DMS53 (cell line): ENCODE measurements at regions not wholly inside any gene's neighbourhood (a gene's known extent, or its start where the extent isn't known, plus 50 kb on each side); places are given as distances from the start of the nearest gene placed in this dataset.
A peak's percentile ranks its signal among the peaks of the same experiment; 100 is the strongest.
"Not testable (repeated sequence)": the region's sequence is repeated elsewhere in the genome, so short reads cannot be mapped to it uniquely, and the experiment has no call there.

Experiments
- DNase-seq: peaks from one replicate; lab custom pipeline; 2025; lab: John Stamatoyannopoulos, UW

DNA sequence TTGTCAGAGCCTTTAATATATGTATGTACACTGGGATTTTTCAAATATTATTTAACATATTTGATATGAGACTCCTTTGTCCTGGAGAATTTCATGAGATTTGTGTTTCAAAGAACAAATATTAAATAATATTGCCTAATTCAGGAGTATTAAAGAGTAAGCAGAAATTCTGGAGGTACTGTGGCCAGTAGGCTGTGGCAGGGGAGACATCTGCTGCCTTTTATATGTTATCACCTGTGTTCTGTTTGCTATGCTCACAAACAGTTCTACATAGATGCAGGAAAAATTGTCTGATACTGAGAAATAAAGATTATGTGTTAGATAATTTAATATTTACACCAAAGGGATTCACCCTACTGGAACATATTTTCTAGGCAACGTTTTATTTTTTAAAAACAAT, 395.4 kb upstream of the SLC35B3 start:
- peak; percentile 11 for DNase-seq

DNA sequence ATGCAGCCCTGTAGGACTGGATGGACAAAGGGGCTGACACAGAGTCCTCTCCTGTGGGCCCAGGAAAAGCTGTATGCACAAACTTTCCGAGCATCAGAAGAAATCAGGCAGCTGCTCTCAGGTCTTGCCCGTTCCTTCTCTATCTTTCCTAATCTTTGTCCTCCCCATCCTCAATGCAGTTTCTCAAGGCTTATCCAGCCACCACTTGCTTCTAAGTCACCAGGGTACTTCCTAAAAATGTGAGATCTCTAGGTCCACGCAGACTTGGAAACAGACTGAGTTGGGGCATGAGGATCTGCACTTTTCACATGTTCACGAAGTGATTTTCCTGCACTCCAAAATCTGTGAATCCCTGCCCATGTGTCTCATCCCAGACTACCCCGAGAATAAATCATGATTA, 394.5 kb upstream of the SLC35B3 start:
- DNase-seq = no peak

GRCh38 chr6:8829296-8829695, 394.0 kb upstream of the SLC35B3 start:
- no peak for DNase-seq

- DNase-seq = no peak
Measured at GRCh38 chr6:8828376-8828775, 393.0 kb upstream of the SLC35B3 start.

- DNase-seq = no peak
Measured at GRCh38 chr6:8825726-8826125, 390.4 kb upstream of the SLC35B3 start.

- DNase-seq = no peak
Measured at GRCh38 chr6:8821981-8822381, 386.6 kb upstream of the SLC35B3 start.

- DNase-seq = no peak
Measured at GRCh38 chr6:8820313-8820712, 385.0 kb upstream of the SLC35B3 start.

DNA sequence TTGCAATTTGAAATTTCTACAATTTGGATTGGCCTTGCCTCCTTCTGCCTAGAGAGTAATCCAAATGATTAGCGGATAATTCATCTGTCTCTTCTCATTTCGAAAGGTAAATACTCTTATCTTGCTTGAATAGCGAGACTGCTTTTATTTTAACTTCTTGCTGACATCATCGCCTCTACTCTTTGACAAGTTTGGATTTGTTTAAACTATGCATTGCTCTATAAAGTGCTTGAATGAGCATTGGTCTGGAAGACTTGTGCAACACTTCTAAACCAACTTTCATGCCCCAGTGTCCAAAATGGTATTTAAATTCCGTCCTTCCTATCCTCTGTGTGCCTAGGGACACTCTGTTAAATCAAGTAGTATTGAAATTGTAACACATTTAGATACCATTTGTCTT, 384.1 kb upstream of the SLC35B3 start:
- no peak for DNase-seq

- DNase-seq = peak; percentile 11
Measured at GRCh38 chr6:8814440-8815000, 379.2 kb upstream of the SLC35B3 start.

DNA sequence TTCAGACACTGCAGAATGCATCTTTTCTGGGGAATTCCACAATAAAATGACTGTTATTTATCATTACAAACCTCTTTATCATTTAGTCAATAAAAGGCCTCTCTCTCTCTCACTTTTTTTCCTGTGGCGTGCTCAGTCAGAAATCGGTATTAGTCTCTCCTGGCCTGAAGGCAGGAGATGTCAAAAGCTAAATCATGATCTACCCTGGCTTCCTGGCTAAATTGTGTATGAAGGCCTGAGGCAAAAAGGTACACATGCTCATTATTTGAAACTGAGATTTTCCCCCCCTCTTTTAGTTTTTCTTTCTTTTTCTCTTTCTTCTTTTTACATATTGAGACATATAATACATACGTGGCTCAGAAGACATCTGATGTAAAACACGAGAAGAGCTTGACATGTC, 375.0 kb upstream of the SLC35B3 start:
- DNase-seq = no peak

DNA sequence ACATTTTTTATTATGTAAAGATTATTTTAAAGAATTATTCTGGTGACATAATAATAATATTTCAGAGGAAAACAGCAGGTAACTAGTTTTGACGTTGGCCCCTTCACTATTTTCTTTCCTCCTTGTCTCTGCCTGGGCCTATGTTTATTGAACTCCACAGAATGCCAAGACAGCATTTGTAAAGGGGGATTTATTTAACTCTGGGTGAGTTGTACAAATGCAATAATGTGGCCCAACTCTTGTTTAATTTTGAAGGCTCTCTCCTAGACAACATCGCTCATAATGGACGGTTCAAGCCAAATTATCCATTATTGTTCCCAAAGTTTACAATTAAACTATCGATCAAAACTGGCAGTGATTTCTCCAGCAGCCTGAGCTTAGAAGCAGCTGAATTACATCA, 374.3 kb upstream of the SLC35B3 start:
- DNase-seq = no peak

- DNase-seq = peak; percentile 58
Measured at GRCh38 chr6:8803181-8803760, 367.9 kb upstream of the SLC35B3 start.

- not testable (repeated sequence) for DNase-seq
Measured at GRCh38 chr6:8802397-8802796, 367.1 kb upstream of the SLC35B3 start.

GRCh38 chr6:8794420-8794819, 359.1 kb upstream of the SLC35B3 start:
- no peak for DNase-seq

DNA sequence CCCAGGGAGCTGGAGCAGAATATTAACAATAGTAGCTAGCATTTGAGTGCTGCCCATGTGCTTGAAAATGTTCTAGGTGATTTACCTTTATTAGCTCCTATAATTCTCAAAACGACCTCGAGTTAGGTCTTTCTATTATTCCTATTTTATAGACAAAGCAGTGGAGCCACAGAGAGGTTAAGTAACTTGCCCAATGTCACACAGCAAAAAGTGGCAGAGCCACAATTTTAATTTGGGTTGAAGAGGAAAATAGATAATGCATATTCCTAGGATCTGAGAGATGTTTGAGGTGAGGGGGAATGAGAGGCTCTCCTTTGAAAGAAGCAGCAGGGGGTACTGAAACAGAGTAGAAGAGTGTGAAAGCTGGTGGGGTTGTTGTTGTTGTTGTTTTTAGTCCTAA, 354.5 kb upstream of the SLC35B3 start:
- DNase-seq = no peak

- DNase-seq = no peak
Measured at GRCh38 chr6:8785223-8785622, 349.9 kb upstream of the SLC35B3 start.

- no peak for DNase-seq
Measured at GRCh38 chr6:8783191-8783590, 347.8 kb upstream of the SLC35B3 start.

- DNase-seq = no peak
Measured at GRCh38 chr6:8780653-8781052, 345.3 kb upstream of the SLC35B3 start.

GRCh38 chr6:8764733-8765132, 329.4 kb upstream of the SLC35B3 start:
- no peak for DNase-seq

- no peak for DNase-seq
Measured at GRCh38 chr6:8760951-8761350, 325.6 kb upstream of the SLC35B3 start.

DNA sequence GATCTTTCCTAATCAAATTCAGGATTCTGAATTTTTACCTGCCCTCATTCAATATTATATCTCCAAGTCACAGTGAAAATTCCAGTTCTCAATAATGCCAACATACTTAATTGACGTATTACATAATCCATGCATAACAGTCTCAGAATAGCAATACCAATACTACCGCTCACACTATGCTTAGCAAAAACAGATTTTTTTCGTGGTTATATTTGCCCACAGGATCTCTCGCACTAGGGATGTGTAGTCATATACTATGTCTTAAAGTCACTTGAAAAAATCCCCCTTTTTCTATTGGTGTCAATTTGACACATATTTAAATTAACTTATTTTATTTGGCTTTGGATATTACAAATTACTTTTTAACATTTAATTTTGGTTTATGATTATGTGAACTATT, 323.1 kb upstream of the SLC35B3 start:
- DNase-seq = no peak

DNA sequence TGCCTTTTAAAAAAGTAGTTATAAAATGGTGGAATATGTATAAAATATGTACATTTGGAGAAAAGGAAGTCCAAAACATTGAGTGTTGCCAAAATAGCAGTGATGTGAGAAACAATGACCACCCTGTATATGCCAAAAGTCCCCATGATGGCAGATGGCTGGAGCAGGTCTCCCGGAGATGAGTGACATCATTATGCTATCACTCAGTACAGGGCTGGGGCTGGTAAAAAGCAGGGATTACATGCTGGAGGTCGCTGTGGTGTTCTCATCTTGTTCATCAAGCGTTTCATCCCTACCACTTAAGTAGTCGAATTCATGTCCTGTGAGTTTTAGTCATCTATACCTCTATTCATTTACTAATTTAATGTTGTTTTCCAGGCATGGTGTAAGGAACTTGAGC, 315.3 kb upstream of the SLC35B3 start:
- no peak for DNase-seq

GRCh38 chr6:8749465-8749864, 314.1 kb upstream of the SLC35B3 start:
- DNase-seq = no peak

GRCh38 chr6:8743170-8743745, 307.9 kb upstream of the SLC35B3 start:
- DNase-seq = peak; percentile 55
